KMS-11 (cell line): ENCODE measurements at regions not wholly inside any gene's neighbourhood (a gene's known extent, or its start where the extent isn't known, plus 50 kb on each side); places are given as distances from the start of the nearest gene placed in this dataset.
A peak's percentile ranks its signal among the peaks of the same experiment; 100 is the strongest.

Source experiments
- H2AFZ ChIP-seq: fragments of 200-600 bp; sonication (generic); 2 replicates; pipeline ENCODE4 v1.6.1; 2016; ENCODE audit warnings: antibody characterized with exemption, mixed run types, low read depth
- H3K27ac ChIP-seq: fragments of 200-600 bp; sonication (generic); 2 replicates; pipeline ENCODE4 v1.6.1; 2016; ENCODE audit warnings: mild to moderate bottlenecking, mixed run types
- H3K27me3 ChIP-seq: fragments of 200-600 bp; sonication (generic); 2 replicates; pipeline ENCODE4 v1.6.1; 2017; ENCODE audit warnings: mild to moderate bottlenecking, low read depth, mixed run types, moderate library complexity; ENCODE audit not compliant: insufficient read depth
- H3K36me3 ChIP-seq: fragments of 200-600 bp; sonication (generic); 2 replicates; pipeline ENCODE4 v1.6.1; 2017; ENCODE audit warnings: mild to moderate bottlenecking, mixed run types; ENCODE audit not compliant: insufficient read depth
- H3K4me1 ChIP-seq: fragments of 200-600 bp; sonication (generic); 2 replicates; pipeline ENCODE4 v1.6.1; 2016; ENCODE audit warnings: mild to moderate bottlenecking, low read depth, mixed run types; ENCODE audit not compliant: poor library complexity, severe bottlenecking
- H3K4me2 ChIP-seq: fragments of 200-600 bp; sonication (generic); 2 replicates; pipeline ENCODE4 v1.7.0; 2016; ENCODE audit warnings: mild to moderate bottlenecking, mixed run types
- H3K4me3 ChIP-seq: fragments of 200-600 bp; sonication (generic); IDR thresholded peaks from 2 replicates; pipeline ENCODE4 v1.6.1; 2017; ENCODE audit warnings: low read depth, low read length, mixed read lengths; ENCODE audit not compliant: insufficient read depth
- H3K79me2 ChIP-seq: fragments of 200-600 bp; sonication (generic); 2 replicates; pipeline ENCODE4 v1.6.1; 2016; ENCODE audit warnings: low read depth, mixed run types; ENCODE audit not compliant: insufficient read depth
- H3K9ac ChIP-seq: fragments of 200-600 bp; sonication (generic); 2 replicates; pipeline ENCODE4 v1.6.1; 2016; ENCODE audit warnings: mild to moderate bottlenecking, mixed run types
- H4K20me1 ChIP-seq: fragments of 200-600 bp; sonication (generic); 2 replicates; pipeline ENCODE4 v1.6.1; 2016; ENCODE audit warnings: mild to moderate bottlenecking, mixed run types; ENCODE audit not compliant: insufficient read depth
- CTCF ChIP-seq: fragments of 200-600 bp; sonication (generic); conservative IDR thresholded peaks from 2 replicates; pipeline ENCODE4 v1.6.1; 2017; ENCODE audit warnings: low read depth, mild to moderate bottlenecking, antibody characterized with exemption, low read length, moderate library complexity, mixed read lengths

DNA sequence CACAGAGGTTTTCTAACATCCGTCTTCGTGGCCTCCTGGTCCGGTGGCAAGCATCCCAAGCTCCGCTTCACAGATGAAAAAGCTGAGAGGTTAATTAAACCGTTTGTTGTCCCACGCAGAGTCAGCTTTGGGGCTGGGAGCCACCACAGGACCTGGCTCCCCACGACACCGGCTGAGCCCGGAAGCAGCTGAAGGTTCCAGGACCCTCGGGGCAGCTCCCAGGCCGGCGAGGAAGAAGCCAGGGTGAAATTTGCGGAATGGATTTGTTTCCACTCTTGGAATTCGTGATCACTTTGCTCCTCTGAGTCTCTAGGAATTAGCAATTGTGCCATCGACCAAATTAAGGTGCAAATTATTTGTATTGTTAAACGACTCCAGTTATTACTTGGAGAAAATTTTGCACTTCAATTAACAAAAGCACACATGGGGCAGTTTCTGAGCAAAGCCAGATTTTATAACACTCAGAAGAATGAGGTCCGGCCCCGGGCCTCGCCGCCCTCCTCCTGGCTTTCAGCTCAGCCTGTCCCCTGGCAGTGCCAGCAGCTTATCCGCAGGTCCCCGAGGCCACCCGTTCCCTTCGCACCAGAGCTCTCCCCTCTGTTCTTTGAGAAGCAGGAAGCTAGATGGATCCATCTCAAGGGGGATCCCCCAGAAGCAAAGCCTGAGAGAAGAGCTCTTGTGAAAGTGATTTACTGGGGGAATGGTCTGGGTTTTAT lies 69.1 kb downstream of the SIK1 start:
- Histone ChIP-seq H3K27me3 (no peaks in the 10 kb centered on the region), H3K4me1 (peaks cover 87% of the 10 kb centered on the region), H4K20me1 (no peaks in the 10 kb centered on the region), H3K9ac (no peak overlapping the region), H3K4me3 (no peak overlapping the region), H3K36me3 (no peaks in the 10 kb centered on the region), H2AFZ (no peak overlapping the region), H3K79me2 (peaks cover 27% of the 10 kb centered on the region), H3K27ac (peak overlapping the region; percentile 31; the same call in 1 of the 2 replicates), H3K4me2 (peak overlapping the region; percentile 41)
- TF ChIP-seq CTCF, result no peak

DNA sequence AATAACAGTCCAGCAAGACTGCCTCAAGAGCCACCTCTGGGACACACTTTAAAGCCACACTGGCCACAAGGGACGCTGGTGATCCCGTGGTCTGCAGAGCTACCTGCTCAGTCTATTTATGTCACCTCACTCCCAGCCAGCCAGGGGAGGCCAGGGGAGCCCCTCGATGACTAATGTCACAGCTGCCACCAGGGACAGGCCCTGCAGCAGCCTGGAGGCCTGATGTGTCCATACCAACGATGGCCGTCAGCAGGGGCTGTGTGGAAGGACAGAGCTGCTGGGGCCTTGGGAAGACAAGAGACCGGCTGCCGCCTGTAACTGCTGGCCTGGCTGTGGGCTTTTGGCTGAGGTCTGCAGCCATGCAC lies 71.0 kb downstream of the SIK1 start:
- Histone ChIP-seq H3K4me2 (peak overlapping the region; percentile 98), H4K20me1 (no peaks in the 10 kb centered on the region), H3K79me2 (peaks cover 26% of the 10 kb centered on the region), H2AFZ (peak overlapping the region; percentile 29; the same call in 1 of the 2 replicates), H3K27me3 (no peaks in the 10 kb centered on the region), H3K36me3 (no peaks in the 10 kb centered on the region), H3K27ac (peak overlapping the region; percentile 99), H3K4me3 (no peak overlapping the region), H3K4me1 (peaks cover 95% of the 10 kb centered on the region), H3K9ac (peak overlapping the region; percentile 90)
- TF ChIP-seq CTCF, result peak; percentile 60

- Histone ChIP-seq H3K9ac (peak overlapping the region; percentile 90), H3K27me3 (no peaks in the 10 kb centered on the region), H3K4me3 (no peak overlapping the region), H3K36me3 (no peaks in the 10 kb centered on the region), H2AFZ (peak overlapping the region; percentile 29; the same call in 1 of the 2 replicates), H3K79me2 (peaks cover 21% of the 10 kb centered on the region), H4K20me1 (no peaks in the 10 kb centered on the region), H3K4me1 (peaks cover 91% of the 10 kb centered on the region), H3K4me2 (peak overlapping the region; percentile 98), H3K27ac (peak overlapping the region; percentile 99)
- no peak for TF ChIP-seq CTCF
Measured at GRCh38 chr21:43355266-43355924, 71.5 kb downstream of the SIK1 start.

GRCh38 chr21:43354666-43355065 lies 72.3 kb downstream of the SIK1 start:
- H3K9ac ChIP-seq, result peak overlapping the region; percentile 90
- no peak for TF ChIP-seq CTCF
- H3K27ac ChIP-seq, result peak overlapping the region; percentile 99
- peaks cover 15% of the 10 kb centered on the region; the same call in 1 of the 2 replicates for H3K79me2 ChIP-seq
- 0 out of 2 replicates have a peak overlapping the region, but pooled peaks have one; percentile 18 for H2AFZ ChIP-seq
- no peaks in the 10 kb centered on the region for H3K27me3 ChIP-seq
- H3K36me3 ChIP-seq, result no peaks in the 10 kb centered on the region
- no peaks in the 10 kb centered on the region for H4K20me1 ChIP-seq
- no peak overlapping the region for H3K4me3 ChIP-seq
- peak overlapping the region; percentile 98 for H3K4me2 ChIP-seq
- H3K4me1 ChIP-seq, result peaks cover 84% of the 10 kb centered on the region
